GM12872 (cell line): ENCODE measurements at regions not wholly inside any gene's neighbourhood (a gene's known extent, or its start where the extent isn't known, plus 50 kb on each side); places are given as distances from the start of the nearest gene placed in this dataset.

Source experiments
- TF ChIP-seq, protein P1 (sequence below): IDR thresholded peaks from 3 replicates; pipeline ENCODE4 v1.5.1; 2011; ENCODE audit warnings: low read depth, mild to moderate bottlenecking, low read length, moderate library complexity; ENCODE audit not compliant: insufficient read depth

- TF ChIP-seq, protein P1, sequence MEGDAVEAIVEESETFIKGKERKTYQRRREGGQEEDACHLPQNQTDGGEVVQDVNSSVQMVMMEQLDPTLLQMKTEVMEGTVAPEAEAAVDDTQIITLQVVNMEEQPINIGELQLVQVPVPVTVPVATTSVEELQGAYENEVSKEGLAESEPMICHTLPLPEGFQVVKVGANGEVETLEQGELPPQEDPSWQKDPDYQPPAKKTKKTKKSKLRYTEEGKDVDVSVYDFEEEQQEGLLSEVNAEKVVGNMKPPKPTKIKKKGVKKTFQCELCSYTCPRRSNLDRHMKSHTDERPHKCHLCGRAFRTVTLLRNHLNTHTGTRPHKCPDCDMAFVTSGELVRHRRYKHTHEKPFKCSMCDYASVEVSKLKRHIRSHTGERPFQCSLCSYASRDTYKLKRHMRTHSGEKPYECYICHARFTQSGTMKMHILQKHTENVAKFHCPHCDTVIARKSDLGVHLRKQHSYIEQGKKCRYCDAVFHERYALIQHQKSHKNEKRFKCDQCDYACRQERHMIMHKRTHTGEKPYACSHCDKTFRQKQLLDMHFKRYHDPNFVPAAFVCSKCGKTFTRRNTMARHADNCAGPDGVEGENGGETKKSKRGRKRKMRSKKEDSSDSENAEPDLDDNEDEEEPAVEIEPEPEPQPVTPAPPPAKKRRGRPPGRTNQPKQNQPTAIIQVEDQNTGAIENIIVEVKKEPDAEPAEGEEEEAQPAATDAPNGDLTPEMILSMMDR, result no peak
Measured at GRCh38 chr6:170159022-170159965, 131.6 kb downstream of the DLL1 start.

- TF ChIP-seq, protein P1, result no peak
Measured at GRCh38 chr6:170158296-170159021, 132.4 kb downstream of the DLL1 start.

DNA sequence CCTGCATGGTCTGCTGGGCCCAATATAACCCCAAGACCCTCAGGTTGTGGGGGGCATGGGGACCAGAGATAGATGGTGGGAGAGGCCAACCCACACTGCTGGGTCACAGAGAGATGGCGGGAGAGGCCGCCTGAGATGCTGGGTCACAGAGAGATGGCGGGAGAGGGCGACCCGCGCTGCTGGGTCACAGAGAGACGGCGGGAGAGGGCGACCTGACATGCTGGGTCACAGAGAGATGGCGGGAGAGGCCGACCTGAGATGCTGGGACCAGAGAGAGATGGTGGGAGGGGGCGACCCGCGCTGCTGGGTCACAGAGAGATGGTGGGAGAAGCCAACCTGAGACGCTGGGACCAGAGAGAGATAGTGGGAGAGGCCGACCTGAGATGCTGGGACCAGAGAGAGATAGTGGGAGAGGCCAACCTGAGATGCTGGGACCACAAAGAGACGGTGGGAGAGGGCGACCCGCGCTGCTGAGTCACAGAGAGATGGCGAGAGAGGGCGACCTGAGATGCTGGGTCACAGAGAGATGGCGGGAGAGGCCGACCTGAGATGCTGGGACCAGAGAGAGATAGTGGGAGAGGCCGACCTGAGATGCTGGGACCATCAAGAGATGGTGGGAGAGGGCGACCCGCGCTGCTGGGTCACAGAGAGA is 133.2 kb downstream of the DLL1 start:
- TF ChIP-seq, protein P1, result no peak

- TF ChIP-seq, protein P1, result no peak
Measured at GRCh38 chr6:170156448-170157375, 134.2 kb downstream of the DLL1 start.

GRCh38 chr6:170155464-170156196 is 135.2 kb downstream of the DLL1 start:
- TF ChIP-seq, protein P1, result no peak

DNA sequence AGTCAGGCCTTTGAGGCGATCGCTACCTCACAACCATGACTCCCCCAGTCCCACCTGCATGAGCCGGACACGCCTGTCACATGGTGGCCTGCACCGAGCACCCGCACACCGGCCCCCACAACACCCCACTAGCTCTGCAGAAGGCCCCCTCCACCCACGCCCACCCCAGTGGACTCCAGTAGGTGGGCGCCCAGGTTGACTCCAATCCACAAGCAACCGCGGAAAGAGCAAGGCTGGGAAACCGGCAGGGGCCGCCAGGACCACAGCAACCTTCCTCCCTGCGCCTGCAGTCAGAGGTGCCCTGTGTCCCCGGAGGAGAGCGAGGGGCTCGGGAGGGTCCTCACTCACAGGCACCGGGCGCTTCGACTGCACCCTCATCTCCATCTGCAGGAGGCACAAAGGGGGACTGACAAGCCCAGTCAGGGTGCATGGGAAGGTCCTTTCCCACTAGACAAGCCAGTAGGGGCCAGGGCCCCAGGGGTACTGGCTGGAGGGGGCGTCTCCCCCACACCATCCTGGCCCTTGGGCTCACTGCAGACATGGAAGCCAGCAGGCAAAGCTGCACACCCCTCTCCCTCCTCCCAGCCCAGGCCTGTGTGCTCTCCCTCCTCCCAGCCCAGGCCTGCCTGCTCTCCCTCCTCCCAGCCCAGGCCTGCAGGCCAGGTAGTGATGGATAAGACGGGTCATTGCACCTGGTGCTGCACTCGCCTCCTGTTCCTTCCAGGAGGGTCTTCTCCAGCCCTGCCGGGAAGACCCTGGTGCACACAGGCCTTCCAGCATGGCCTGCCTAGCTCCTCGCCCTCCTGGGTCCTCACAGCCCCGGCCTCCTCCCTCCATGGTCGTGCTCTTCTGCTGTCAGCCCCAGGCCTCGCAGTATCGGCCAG is 137.2 kb downstream of the DLL1 start:
- TF ChIP-seq, protein P1, result no peak
